ENCODE measurements at regions not wholly inside any gene's neighbourhood (a gene's known extent, or its start where the extent isn't known, plus 50 kb on each side); places are given as distances from the start of the nearest gene placed in this dataset.
A peak's percentile ranks its signal among the peaks of the same experiment; 100 is the strongest.
"Not testable (repeated sequence)": the region's sequence is repeated elsewhere in the genome, so short reads cannot be mapped to it uniquely, and the experiment has no call there.

GRCh38 chr5:153939101-153939500 is 99.6 kb downstream of the FAM114A2 start:
- no peak for DNase-seq (ENCODE audit: low read depth in 2 of 3, low spot score in 2 of 3)

DNA sequence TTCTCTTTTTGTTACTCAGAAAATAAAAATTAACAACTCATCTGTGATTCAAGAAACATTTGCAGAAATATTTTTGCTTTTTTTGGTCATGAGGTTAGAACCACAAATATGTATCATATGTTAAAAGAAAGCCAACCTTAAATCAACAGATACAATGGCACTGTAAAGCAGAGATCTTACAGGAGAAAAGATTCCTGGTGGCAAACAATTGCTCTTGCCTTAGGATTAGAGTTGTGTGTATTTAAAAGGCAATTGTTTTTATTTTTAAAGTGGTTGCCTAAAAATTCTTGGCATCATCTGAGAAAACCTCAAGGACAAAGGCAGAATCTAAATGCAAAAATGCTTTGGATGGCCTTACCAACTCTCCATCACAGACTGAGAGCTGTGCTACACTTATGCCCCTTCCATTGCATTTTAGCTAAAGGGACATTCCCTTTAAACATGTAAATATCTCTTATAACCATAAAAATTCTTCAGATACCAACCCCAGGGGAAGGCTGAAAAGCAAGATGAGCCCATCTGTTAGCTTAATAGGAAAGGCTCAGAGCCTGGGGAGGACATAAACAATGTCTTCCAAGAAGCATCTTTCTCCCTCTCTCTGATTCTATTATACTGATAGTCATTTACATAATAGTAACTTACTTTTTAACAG is 100.4 kb downstream of the FAM114A2 start:
- no peak for DNase-seq (ENCODE audit: low read depth in 2 of 3, low spot score in 2 of 3)

DNA sequence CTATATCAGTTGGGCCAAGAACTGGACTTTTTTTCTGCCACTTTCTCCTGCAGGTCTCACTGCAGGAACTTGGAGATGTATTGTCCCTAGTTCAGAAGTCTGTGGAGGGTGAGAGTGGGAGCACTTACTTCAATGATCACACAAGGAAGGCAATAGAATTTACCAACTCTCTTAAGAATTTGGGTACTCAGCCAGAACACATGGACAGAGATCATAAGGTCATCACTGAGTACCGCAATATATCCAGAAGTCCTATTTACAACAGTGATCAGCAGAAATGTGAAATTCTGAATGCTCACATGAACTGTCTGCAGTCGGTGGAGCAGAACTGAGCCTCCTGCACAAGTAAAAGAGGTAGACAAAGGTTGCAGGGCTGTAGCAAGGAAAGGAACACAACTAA is 101.0 kb downstream of the FAM114A2 start:
- DNase-seq (ENCODE audit: low read depth in 2 of 3, low spot score in 2 of 3): no peak

GRCh38 chr5:153935151-153935550 is 103.6 kb downstream of the FAM114A2 start:
- not testable (repeated sequence) for DNase-seq (ENCODE audit: low read depth in 2 of 3, low spot score in 2 of 3)

DNA sequence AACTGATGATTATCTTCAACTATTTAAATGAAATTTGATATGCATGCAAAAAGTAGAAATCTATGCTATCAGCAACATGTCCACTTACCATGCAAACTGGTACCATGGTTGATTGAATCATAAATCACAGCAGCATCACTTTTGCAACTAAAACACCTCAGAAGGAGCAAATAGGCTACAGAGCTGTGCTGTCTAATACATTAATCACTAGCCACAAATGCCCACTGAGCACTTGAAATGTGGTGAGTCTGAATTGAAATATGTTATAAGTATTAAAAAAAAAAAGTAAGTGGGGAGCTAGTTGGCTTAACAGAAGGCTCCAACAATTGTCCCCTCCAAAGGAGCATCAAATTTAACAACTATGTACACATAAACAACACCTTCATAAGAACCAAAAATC is 112.5 kb downstream of the FAM114A2 start:
- DNase-seq (ENCODE audit: low read depth in 2 of 3, low spot score in 2 of 3): no peak

- DNase-seq (ENCODE audit: low read depth in 2 of 3, low spot score in 2 of 3): no peak
These were observed 119.5 kb downstream of the FAM114A2 start for GRCh38 chr5:153919161-153919560.

DNA sequence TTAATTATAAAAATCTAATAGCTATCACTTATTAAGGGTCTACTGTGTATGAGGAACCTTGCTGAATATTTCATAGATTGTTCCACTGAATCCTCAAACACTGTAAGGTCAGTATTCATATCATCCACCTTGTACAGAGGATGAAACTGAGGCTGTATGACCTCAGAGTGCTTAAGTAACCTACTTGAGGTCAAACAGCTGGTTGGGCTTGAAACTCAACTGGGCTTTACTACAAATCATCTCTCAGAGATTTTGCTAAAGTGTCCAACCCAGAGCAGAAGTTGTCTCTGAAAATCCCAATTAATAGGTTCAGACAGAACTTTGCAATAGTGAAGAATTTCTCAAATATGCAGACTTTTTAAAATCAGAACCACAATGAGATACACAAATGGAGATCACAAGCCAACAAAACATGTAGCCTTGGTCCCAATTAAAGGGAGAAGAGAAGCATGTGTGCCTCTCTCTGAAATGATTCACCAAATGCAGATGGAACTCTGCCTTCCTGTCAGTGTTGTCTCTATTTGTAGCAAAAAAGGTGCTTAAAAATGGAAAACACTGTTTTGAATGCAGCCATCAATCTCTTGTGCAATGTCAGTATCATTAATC is 131.4 kb downstream of the FAM114A2 start:
- no peak for DNase-seq (ENCODE audit: low read depth in 2 of 3, low spot score in 2 of 3)

DNA sequence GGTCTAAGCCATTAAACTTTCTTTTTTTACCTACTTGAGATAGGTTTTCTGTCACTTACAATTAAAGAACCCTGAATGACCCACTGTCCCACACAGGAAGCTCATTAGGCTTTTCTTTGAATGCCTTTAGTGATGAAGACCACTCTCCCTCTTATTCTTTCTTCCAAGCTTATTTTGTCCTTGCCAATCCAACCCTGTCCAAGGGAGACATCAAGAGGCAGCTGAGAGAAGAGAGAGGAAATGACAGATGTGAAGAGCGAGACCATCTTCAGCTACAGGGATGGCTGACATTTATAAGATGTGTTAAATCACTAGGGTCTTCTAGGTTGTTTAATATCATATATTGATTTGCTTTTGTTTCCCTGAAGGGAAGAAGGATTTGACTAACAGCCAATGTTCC is 133.5 kb downstream of the FAM114A2 start:
- DNase-seq (ENCODE audit: low read depth in 2 of 3, low spot score in 2 of 3): no peak

GRCh38 chr5:153903321-153903720 is 135.4 kb downstream of the FAM114A2 start:
- no peak for DNase-seq (ENCODE audit: low read depth in 2 of 3, low spot score in 2 of 3)

DNA sequence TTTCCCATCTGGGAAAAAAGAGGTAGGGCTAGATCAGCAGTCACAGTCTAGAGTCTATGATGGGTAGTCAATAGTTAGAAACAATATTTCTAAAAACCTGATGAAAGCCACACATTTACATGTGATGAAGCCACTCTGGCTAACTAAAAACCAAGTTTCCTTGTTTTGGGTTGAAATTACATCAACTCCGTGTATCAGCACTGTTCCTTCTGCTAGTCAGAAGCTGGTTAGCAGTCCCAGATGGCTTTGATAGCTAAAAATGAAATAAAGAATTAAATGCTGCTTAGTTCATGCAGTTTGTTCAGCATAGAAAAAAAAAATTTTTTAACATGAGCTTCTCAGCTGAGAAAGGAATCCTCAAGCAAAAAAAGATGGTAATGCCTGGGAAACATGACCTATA is 136.7 kb downstream of the FAM114A2 start:
- DNase-seq (ENCODE audit: low read depth in 2 of 3, low spot score in 2 of 3): no peak

GRCh38 chr5:153901449-153901848 is 137.3 kb downstream of the FAM114A2 start:
- DNase-seq (ENCODE audit: low read depth in 2 of 3, low spot score in 2 of 3): no peak

DNA sequence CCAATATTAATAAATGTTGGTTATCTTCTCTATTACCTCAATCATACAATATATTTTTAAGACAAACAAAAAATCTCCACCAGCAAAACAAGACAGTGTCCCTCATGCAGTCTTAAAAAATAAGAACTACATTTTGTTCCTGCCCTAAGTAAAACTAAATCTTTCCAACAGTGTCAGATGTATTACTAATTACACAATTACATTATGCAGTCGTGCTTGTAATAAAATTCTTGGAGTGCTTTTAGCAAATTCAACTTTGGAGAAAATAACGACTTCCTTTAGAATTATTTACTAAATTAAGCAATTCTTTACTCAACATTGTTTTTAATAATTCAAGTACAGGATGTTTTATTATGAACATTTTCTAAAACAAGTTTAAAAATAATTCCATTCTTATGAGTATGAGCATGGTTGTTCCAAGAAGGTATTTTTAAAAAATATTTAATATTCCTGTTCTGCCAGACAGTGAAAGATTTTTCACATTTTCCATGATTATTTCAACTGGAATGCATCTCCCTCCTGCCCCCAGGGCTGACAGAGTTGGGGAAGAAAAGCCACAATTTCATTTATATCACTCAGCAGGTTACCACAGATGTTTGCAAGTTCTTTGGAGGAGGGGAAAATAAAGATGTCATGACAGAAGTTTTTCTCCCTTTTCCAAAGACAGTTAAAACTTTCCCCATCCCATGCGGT is 137.9 kb downstream of the FAM114A2 start:
- DNase-seq (ENCODE audit: low read depth in 2 of 3, low spot score in 2 of 3): no peak

DNA sequence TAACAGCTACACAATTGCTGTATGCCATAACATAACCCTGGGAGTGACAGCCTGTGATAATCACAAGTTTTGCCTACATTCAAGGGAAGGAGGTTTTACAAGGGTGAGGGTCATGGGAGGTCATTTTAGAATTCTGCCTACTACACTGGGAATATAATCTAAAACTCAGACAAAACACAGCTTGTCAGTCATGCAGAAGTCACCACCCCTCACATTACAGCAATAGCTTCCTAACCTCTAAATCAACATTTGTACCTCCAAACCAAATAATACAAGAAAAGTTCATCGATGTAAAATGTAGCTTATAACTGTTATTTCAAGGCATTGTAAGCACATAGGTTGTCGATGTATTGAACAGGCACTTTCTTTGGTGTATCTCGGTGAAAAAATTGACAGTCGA is 139.0 kb downstream of the FAM114A2 start:
- DNase-seq (ENCODE audit: low read depth in 2 of 3, low spot score in 2 of 3): no peak

DNA sequence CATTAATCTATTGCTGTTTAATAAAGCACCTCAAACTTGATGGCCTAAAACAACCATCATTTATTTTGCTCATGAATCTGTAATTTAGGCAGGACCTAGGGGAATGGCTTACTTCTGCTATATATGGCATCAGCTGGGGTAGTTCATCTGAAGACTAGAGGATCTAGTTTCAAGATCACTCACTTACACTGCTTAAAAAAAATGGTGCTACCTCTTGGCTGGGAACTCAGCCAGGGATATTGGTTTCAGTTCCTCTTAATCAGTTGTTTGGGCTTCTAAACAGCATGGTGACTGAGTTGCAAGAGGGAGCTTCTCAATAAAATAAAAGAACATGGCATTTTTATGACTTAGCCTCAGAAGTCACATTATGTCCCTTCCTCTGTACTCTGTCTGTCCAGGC is 142.0 kb downstream of the FAM114A2 start:
- peak in 1 of 3 donors; percentile 2 for DNase-seq (ENCODE audit: low read depth in 2 of 3, low spot score in 2 of 3)

DNA sequence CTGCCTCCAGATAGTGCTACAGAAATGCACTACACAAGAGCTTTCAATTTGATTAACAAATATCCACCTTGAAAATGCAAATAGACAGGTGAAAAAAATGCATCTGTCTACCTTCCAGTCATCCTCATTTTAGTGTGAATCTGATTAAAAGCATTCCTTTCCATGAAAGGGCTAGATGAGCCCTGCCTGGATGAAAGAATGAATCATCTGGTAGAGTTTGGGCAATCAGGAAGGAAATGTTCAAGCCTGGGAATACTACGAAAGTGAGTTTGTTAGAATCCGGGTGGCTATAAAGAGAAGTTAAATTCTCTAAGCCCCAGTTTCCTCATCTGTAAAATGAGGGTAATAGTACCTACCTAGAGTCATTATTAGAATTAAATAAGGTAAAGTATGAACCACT is 142.6 kb downstream of the FAM114A2 start:
- no peak for DNase-seq (ENCODE audit: low read depth in 2 of 3, low spot score in 2 of 3)

DNA sequence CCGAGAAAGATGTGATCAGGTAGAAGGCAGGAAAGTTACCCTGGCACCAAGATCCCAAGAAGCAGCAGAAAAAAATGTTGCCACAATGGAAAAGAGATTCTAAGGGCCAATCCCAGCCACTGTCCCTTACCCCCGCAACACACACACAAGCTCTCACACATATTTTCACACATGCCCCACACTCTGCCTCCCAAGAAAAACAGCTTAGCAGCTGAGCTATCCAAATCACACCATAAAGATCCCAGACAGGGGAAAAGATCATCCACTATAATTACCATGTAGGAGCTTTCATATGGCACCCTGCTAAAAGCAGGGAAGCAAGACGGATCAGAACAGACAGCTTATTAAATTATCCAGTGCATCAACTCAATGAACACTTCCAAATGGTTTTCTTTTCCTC is 143.4 kb downstream of the FAM114A2 start:
- no peak for DNase-seq (ENCODE audit: low read depth in 2 of 3, low spot score in 2 of 3)

DNA sequence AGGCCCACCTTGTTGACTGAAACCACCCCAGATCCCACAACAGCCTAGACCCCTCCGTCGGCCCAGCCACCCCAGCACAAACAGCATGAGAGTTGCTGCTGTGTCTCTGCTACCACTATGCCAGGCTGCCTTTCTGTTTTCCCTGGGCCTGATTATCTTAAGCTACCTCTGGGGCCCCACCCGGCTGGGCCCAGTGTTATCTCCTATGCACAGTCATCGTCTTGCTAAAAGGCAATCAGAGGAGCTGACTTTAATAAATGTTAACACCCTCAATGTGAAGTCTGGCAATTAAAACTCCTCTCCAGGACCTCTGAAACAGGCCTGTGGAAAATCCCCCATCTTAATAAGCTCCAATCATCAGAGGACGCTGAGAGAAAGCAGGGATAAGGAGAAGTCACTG is 144.9 kb downstream of the FAM114A2 start:
- DNase-seq (ENCODE audit: low read depth in 2 of 3, low spot score in 2 of 3): peak in 1 of 3 donors; percentile 1

- no peak for DNase-seq (ENCODE audit: low read depth in 2 of 3, low spot score in 2 of 3)
These were observed 147.3 kb downstream of the FAM114A2 start for GRCh38 chr5:153891394-153891793.

DNA sequence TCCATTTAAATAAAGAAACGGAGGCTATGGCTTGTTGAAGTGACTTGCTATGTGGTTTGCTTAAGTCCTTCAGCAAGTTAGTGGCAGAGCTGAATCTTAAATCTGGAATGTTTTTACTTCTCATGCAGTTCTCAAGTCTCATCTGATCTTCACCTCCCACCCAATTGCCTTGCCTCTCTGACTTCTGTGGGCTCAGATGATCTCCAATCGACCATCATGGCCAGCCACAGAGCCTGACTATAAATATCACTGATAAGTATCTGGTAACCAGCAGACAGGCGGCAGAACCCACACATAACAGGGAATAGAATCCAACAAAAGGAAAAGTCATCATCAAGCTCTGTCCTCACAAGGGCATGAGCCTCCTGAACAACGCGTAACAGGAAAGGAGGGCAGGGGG is 149.9 kb downstream of the FAM114A2 start:
- DNase-seq (ENCODE audit: low read depth in 2 of 3, low spot score in 2 of 3): no peak

DNA sequence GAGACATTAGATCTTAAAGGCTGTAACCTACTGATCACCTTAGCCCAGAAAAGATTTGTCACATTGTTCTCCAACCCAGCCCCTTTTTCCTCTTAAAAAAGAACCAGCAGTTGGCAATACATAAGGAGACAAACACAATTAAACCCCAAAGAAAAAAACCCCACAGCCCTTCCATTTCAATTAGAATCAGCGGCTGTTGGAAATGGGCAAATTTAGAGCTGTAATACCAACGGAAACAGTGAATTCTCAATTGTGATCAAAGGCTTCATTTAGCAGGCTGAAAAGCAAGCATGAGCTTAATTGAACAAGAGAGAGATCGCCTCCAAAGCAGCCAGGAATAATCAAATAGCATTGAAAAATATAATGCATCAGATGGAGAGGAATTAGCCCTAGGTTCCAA is 153.6 kb downstream of the FAM114A2 start:
- DNase-seq (ENCODE audit: low read depth in 2 of 3, low spot score in 2 of 3): no peak

DNA sequence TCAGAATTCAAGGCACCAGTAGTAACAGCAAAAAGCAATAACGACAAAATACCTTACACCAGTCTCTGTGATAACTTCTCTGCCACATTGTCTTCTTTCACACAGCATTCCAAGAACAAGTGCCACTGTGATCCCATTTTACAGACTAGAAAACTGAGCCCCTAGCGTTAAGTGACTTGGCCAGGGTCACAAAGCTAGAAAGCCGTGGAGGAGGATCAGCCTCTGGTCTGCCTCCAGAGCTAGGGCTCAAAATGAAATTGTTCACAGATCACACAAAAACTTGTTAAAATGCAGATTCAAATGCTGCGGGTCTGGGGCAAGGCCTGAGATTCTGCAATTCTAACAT is 154.1 kb downstream of the FAM114A2 start:
- no peak for DNase-seq (ENCODE audit: low read depth in 2 of 3, low spot score in 2 of 3)

DNA sequence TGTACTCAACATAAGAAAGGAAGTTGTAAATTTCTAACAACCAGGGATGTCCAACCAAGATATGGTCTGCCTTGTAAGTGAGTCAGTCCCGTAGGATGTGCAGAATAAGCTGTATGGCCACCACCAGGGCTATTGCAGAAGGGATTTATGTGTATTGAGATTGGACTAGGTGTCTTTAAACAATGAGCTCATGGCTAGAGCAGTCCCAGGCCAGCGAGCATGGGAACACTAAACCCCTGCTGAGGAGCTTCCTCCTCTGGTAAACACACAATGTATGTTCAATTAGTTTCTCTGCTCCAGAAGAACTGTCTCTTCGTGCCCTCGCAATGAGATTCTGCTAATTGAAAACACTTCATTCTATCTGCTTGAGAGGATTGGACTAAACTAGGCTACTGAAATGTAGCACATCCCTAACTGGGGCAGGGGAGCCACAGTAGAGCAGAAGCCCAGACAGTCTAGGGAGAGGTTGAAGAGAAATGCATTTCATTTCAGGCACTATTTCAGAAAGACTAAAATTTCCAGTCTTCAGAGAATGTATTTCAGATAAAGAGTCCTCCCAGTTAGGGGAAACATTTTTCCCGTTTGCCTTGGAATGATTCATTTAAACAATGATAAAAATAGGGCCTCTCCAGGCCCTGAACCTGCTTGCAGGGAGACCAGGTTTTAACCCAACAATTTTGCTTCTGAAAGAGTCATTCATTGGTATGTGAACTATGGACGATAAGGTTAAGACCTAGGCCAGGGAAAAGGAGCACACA is 154.7 kb downstream of the FAM114A2 start:
- DNase-seq (ENCODE audit: low read depth in 2 of 3, low spot score in 2 of 3): no peak

All from hematopoietic multipotent progenitor cell (in vitro differentiated cells).